ENCODE measurements at regions not wholly inside any gene's neighbourhood (a gene's known extent, or its start where the extent isn't known, plus 50 kb on each side); places are given as distances from the start of the nearest gene placed in this dataset.

DNA sequence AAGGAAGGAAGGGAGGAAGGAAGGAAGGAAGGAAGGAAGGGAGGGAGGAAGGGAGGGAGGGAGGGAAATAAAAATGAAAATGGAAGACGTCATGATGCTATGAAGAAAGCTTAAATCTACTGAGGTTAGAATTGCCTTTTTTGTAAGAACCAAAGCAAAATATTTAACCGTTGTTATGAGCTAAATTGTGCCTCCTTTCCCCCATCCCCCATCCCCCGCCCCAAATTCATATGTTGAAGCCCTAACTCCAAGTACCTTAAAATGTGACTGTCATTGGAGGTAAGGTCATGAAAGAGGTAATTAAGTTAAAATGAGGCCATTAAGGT, 80.1 kb upstream of the CXADR start:
- Histone ChIP-seq H3K27ac (no peak overlapping the region), H3K4me1 (peaks cover 0 to 12% (median 0%) of the 10 kb centered on the region in 9 donors), H3K9me3 (no peaks in the 10 kb centered on the region), H3K4me3 (no peak overlapping the region), H3K36me3 (no peaks in the 10 kb centered on the region), H3K27me3 (no peaks in the 10 kb centered on the region)
- no peak for ATAC-seq
- DNase-seq: no peak
- TF ChIP-seq, protein P1, sequence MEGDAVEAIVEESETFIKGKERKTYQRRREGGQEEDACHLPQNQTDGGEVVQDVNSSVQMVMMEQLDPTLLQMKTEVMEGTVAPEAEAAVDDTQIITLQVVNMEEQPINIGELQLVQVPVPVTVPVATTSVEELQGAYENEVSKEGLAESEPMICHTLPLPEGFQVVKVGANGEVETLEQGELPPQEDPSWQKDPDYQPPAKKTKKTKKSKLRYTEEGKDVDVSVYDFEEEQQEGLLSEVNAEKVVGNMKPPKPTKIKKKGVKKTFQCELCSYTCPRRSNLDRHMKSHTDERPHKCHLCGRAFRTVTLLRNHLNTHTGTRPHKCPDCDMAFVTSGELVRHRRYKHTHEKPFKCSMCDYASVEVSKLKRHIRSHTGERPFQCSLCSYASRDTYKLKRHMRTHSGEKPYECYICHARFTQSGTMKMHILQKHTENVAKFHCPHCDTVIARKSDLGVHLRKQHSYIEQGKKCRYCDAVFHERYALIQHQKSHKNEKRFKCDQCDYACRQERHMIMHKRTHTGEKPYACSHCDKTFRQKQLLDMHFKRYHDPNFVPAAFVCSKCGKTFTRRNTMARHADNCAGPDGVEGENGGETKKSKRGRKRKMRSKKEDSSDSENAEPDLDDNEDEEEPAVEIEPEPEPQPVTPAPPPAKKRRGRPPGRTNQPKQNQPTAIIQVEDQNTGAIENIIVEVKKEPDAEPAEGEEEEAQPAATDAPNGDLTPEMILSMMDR (IDR thresholded peaks at IDR 0.05): no peak
- WGBS, 2 donors: 88 to 96% methylated on average over 3 of the region's 3 CpGs
- intact Hi-C loops (cut with DNase I): no loop called here

DNA sequence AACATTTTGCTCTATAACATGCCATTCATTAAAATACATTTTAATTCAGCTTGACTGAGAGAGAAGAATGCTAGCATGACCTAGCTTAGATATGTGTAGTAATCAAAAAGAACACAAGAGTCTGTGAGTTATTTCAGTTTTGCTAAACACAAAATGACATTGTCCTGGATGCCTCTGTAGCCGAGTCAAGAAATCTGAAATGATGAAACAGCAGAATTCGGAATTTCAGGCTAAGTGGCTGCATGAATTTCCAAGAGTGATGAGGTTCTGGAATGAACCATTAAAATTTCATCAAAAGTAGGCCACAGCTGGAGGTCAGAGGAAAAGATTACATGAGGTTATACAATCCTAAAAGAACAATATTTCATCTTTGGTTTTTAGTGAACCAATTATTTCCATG, 79.1 kb upstream of the CXADR start:
- H3K4me3 ChIP-seq: no peak overlapping the region
- DNase-seq (no peak), ATAC-seq (peak in 2 of 8 donors; percentile 25 to 49)
- TF ChIP-seq, protein P1 (IDR thresholded peaks at IDR 0.05): no peak
- H3K9me3 ChIP-seq: no peaks in the 10 kb centered on the region
- WGBS, 2 donors: 59 to 73% methylated on average over 2 of the region's 2 CpGs
- peaks cover 0 to 12% (median 0%) of the 10 kb centered on the region in 9 donors for H3K4me1 ChIP-seq
- intact Hi-C loops (cut with DNase I): no loop called here
- no peak overlapping the region for H3K27ac ChIP-seq
- H3K27me3 ChIP-seq: peaks cover 0 to 4% (median 0%) of the 10 kb centered on the region in 7 donors
- no peaks in the 10 kb centered on the region for H3K36me3 ChIP-seq

DNA sequence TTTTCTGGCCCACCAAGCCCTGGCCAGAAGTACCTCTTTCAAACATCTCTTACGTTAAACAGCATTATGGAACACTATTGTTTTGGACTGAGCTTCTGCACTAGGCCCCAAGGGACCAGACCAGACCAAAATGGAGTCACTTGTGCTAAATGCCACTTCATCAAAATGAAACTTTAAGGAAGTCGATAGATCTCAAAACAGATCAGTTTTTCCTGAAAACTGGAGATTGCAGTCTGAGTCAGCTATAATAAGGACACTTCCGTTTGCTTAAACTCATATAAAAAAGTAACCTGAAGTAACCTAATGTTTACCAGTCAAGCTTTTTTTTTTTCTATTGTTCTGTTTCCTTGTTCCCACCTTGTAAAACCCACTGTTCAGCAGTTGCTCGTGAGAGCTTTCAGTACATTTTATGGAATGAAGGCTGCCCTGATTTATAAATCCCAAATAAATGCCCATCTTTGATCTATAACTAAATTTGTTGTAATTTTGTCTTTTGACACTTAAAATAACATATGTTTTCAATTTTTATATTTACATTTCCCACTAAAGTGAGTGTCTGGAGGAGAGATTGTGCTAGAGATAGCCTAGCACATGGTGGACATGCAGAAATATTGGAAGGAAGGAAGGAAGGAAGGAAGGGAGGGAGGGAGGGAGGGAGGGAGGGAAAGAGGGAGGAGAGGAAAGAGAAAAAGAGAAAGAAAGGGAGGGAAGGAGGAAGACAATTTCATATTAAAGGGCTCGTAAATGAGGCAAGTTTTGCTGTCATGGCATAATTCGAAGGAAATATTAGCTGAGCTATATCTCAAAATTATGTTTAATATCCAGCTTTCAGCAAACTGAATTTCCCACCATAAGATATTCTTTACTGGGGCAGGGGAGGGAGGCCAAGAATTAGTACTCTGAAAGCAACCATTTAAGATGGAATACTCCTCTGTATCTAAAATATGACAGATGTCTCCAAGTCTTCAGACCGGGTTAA, 77.0 kb upstream of the CXADR start:
- Histone ChIP-seq H3K27me3 (peaks cover 0 to 4% (median 0%) of the 10 kb centered on the region in 7 donors), H3K9me3 (no peaks in the 10 kb centered on the region), H3K36me3 (no peaks in the 10 kb centered on the region), H3K4me1 (peaks cover 0 to 12% (median 0%) of the 10 kb centered on the region in 9 donors), H3K4me3 (no peak overlapping the region), H3K27ac (peak overlapping the region in 2 of 10 donors; percentile 9 to 39)
- DNase-seq (no peak), ATAC-seq (no peak)
- intact Hi-C loops (cut with DNase I): no loop called here
- WGBS, 2 donors: 62 to 66% methylated on average over 7 of the region's 7 CpGs
- TF ChIP-seq, protein P1 (IDR thresholded peaks at IDR 0.05): no peak

DNA sequence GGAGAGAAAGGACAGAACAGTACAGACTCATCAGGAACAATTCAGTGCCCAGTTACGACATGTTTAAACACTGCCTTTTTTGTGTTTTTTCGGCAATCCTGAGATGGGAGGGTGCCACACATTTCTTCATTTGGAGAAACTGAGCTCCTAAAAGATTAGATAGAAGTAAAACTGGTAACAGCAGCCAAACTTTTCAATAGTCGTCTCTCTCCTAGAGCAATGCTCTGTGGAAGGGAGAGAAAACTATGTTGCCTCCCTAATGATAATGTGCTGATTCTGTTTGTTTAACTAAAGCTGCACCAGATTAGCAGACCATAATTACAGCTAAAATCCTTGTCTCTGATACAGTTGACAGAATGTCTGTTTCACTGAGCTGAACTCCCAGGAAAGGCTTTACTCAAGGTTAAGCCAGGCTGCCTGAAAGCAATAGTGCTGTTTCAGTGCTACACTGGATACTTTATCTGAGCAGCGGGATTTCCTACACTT, 76.2 kb upstream of the CXADR start:
- Histone ChIP-seq H3K9me3 (no peaks in the 10 kb centered on the region), H3K4me1 (peaks cover 0 to 12% (median 0%) of the 10 kb centered on the region in 9 donors), H3K4me3 (no peak overlapping the region), H3K36me3 (no peaks in the 10 kb centered on the region), H3K27ac (peak overlapping the region in 2 of 10 donors; percentile 9 to 39), H3K27me3 (peaks cover 0 to 4% (median 0%) of the 10 kb centered on the region in 7 donors)
- TF ChIP-seq, protein P1 (IDR thresholded peaks at IDR 0.05): no peak
- DNase-seq (no peak), ATAC-seq (peak in 3 of 8 donors; percentile 19 to 35 (median 24))
- intact Hi-C loops (cut with DNase I): no loop called here
- WGBS, 2 donors: 54 to 59% methylated on average over 4 of the region's 4 CpGs
